SK-N-SH treated with all-trans-retinoic acid at 6 μM for 48 hours (cell line): ENCODE measurements at regions not wholly inside any gene's neighbourhood (a gene's known extent, or its start where the extent isn't known, plus 50 kb on each side); places are given as distances from the start of the nearest gene placed in this dataset.

Experiments used
- ATAC-seq: fragments of 200-7000 bp; cut with Tn5 transposase; 3 replicates; pipeline ENCODE4 v1.9.1; 2020; ENCODE audit warnings: mild to moderate bottlenecking, moderate library complexity
- BACH2 ChIP-seq: fragments of 250-450 bp; sonication (Bioruptor Pico); IDR thresholded peaks from 2 replicates; pipeline ENCODE4 v1.9.0; 2021; ENCODE audit warnings: mild to moderate bottlenecking, borderline replicate concordance
- CREB5 ChIP-seq: fragments of 250-450 bp; sonication (Bioruptor Pico); IDR thresholded peaks from 2 replicates; pipeline ENCODE4 v1.5.1; 2020; ENCODE audit warnings: low read depth, mild to moderate bottlenecking, moderate library complexity
- CSDC2 ChIP-seq: fragments of 250-450 bp; sonication (Bioruptor Pico); IDR thresholded peaks from 2 replicates; pipeline ENCODE4 v1.5.0; 2020; ENCODE audit warnings: mild to moderate bottlenecking, moderate library complexity
- CSRNP3 ChIP-seq: fragments of 250-450 bp; sonication (Bioruptor Pico); IDR thresholded peaks from 2 replicates; pipeline ENCODE4 v1.5.1; 2021; ENCODE audit warnings: mild to moderate bottlenecking, moderate library complexity
- ESRRG ChIP-seq: fragments of 250-450 bp; sonication (Bioruptor Pico); IDR thresholded peaks from 2 replicates; pipeline ENCODE4 v1.6.1; 2021; ENCODE audit warnings: mild to moderate bottlenecking
- ISL1 ChIP-seq: fragments of 250-450 bp; sonication (Bioruptor Pico); IDR thresholded peaks from 2 replicates; pipeline ENCODE4 v2.1.2; 2022; ENCODE audit warnings: mild to moderate bottlenecking, moderate library complexity
- OSR1 ChIP-seq: fragments of 250-450 bp; sonication (Bioruptor Pico); IDR thresholded peaks from 2 replicates; pipeline ENCODE4 v1.8.0; 2022; ENCODE audit warnings: moderate library complexity, mild to moderate bottlenecking, inconsistent platforms
- PATZ1 ChIP-seq: fragments of 250-450 bp; sonication (Bioruptor Pico); IDR thresholded peaks from 2 replicates; pipeline ENCODE4 v1.8.0; 2020; ENCODE audit warnings: mild to moderate bottlenecking, moderate library complexity, borderline replicate concordance
- POU6F1 ChIP-seq: fragments of 250-450 bp; sonication (Bioruptor Pico); IDR thresholded peaks from 2 replicates; pipeline ENCODE4 v1.8.0; 2021; ENCODE audit warnings: low read depth, mild to moderate bottlenecking, moderate library complexity, borderline replicate concordance
- PPARA ChIP-seq: fragments of 250-450 bp; sonication (Bioruptor Pico); IDR thresholded peaks from 2 replicates; pipeline ENCODE4 v1.5.0; 2020; ENCODE audit warnings: mild to moderate bottlenecking, borderline replicate concordance
- RARB ChIP-seq: fragments of 250-450 bp; sonication (Bioruptor Pico); IDR thresholded peaks from 2 replicates; pipeline ENCODE4 v1.8.0; 2021; ENCODE audit warnings: mild to moderate bottlenecking, moderate library complexity
- SNAI2 ChIP-seq: fragments of 250-450 bp; sonication (Bioruptor Pico); IDR thresholded peaks from 2 replicates; pipeline ENCODE4 v1.5.0; 2020; ENCODE audit warnings: mild to moderate bottlenecking, moderate library complexity
- TCF4 ChIP-seq: fragments of 250-450 bp; sonication (Bioruptor Pico); IDR thresholded peaks from 2 replicates; pipeline ENCODE4 v1.8.0; 2021; ENCODE audit warnings: mild to moderate bottlenecking, moderate library complexity, borderline replicate concordance
- TOX ChIP-seq: fragments of 250-450 bp; sonication (Bioruptor Pico); IDR thresholded peaks from 2 replicates; pipeline ENCODE4 v1.8.0; 2021; ENCODE audit warnings: mild to moderate bottlenecking, moderate library complexity, borderline replicate concordance
- TSHZ2 ChIP-seq: fragments of 250-450 bp; sonication (Bioruptor Pico); IDR thresholded peaks from 2 replicates; pipeline ENCODE4 v1.5.0; 2020; ENCODE audit warnings: mild to moderate bottlenecking, moderate library complexity
- ZC3H10 ChIP-seq: fragments of 250-450 bp; sonication (Bioruptor Pico); IDR thresholded peaks from 2 replicates; pipeline ENCODE4 v1.5.1; 2021; ENCODE audit warnings: mild to moderate bottlenecking, moderate library complexity
- ZFP3 ChIP-seq: fragments of 250-450 bp; sonication (Bioruptor Pico); IDR thresholded peaks from 2 replicates; pipeline ENCODE4 v1.5.0; 2020; ENCODE audit warnings: mild to moderate bottlenecking, moderate library complexity
- ZFP30 ChIP-seq: fragments of 450-650 bp; formaldehyde crosslinking; IDR thresholded peaks from 2 replicates; pipeline ENCODE4 v1.5.0; 2022; ENCODE audit warnings: mild to moderate bottlenecking, moderate library complexity
- ZNF565 ChIP-seq: fragments of 450-650 bp; formaldehyde crosslinking; conservative IDR thresholded peaks from 2 replicates; pipeline ENCODE4 v1.5.0; 2020; ENCODE audit warnings: low read depth, mild to moderate bottlenecking, moderate library complexity
- ZNF70 ChIP-seq: fragments of 450-650 bp; formaldehyde crosslinking; IDR thresholded peaks from 2 replicates; pipeline ENCODE4 v1.5.0; 2020; ENCODE audit warnings: mild to moderate bottlenecking, moderate library complexity
- ZNF8 ChIP-seq: fragments of 450-650 bp; formaldehyde crosslinking; IDR thresholded peaks from 2 replicates; pipeline ENCODE4 v1.5.0; 2020; ENCODE audit warnings: mild to moderate bottlenecking, moderate library complexity

- ATAC-seq: peak; percentile 68
- no peak for TF ChIP-seq PPARA (CRISPR knock-in tag)
- TF ChIP-seq ISL1 (CRISPR knock-in tag): 0 out of 2 replicates have a peak, but pooled peaks have one; percentile 10
- TF ChIP-seq TOX (CRISPR knock-in tag): no peak
Measured at GRCh38 chr1:83813576-83813975, 185.4 kb downstream of the TTLL7 start.

GRCh38 chr1:83810144-83810543 lies 188.8 kb downstream of the TTLL7 start:
- ATAC-seq: no peak
- TF ChIP-seq ISL1 (CRISPR knock-in tag): no peak
- no peak for TF ChIP-seq ZC3H10 (CRISPR knock-in tag)
- TF ChIP-seq ZNF8: no peak
- TF ChIP-seq CSDC2 (CRISPR knock-in tag): no peak
- no peak for TF ChIP-seq TOX (CRISPR knock-in tag)
- TF ChIP-seq CSRNP3 (CRISPR knock-in tag): no peak
- no peak for TF ChIP-seq BACH2 (CRISPR knock-in tag)

GRCh38 chr1:83808536-83808935 lies 190.4 kb downstream of the TTLL7 start:
- no peak for TF ChIP-seq RARB
- TF ChIP-seq ESRRG: no peak
- TF ChIP-seq POU6F1: no peak
- no peak for TF ChIP-seq ZNF8
- no peak for TF ChIP-seq BACH2 (CRISPR knock-in tag)
- TF ChIP-seq OSR1: no peak
- TF ChIP-seq ISL1 (CRISPR knock-in tag): no peak
- ATAC-seq: no peak

- peak; percentile 62 for ATAC-seq
- TF ChIP-seq ZFP30 (CRISPR knock-in tag) (no peak), BACH2 (CRISPR knock-in tag) (no peak), RARB (no peak), ZNF565 (CRISPR knock-in tag) (no peak), ESRRG (no peak), ZNF70 (CRISPR knock-in tag) (no peak), OSR1 (no peak), SNAI2 (CRISPR knock-in tag) (no peak), CSDC2 (CRISPR knock-in tag) (no peak), ZFP3 (CRISPR knock-in tag) (no peak), CREB5 (CRISPR knock-in tag) (no peak), CSRNP3 (CRISPR knock-in tag) (no peak), PATZ1 (no peak), TOX (CRISPR knock-in tag) (no peak)
Measured at GRCh38 chr1:83807821-83808220, 191.1 kb downstream of the TTLL7 start.

GRCh38 chr1:83807231-83807630 lies 191.7 kb downstream of the TTLL7 start:
- no peak for ATAC-seq
- no peak for TF ChIP-seq ZNF70 (CRISPR knock-in tag)
- TF ChIP-seq TOX (CRISPR knock-in tag): no peak
- TF ChIP-seq TCF4 (CRISPR knock-in tag): no peak
- no peak for TF ChIP-seq SNAI2 (CRISPR knock-in tag)
- no peak for TF ChIP-seq ESRRG
- TF ChIP-seq TSHZ2: no peak
- TF ChIP-seq ISL1 (CRISPR knock-in tag): no peak
- no peak for TF ChIP-seq POU6F1
